HCT116 (cell line): ENCODE measurements at regions not wholly inside any gene's neighbourhood (a gene's known extent, or its start where the extent isn't known, plus 50 kb on each side); places are given as distances from the start of the nearest gene placed in this dataset.

Experiments
- ATAC-seq: fragments of 200-7000 bp; cut with Tn5 transposase; 2 replicates; pipeline ENCODE4 v1.9.1; 2020; ENCODE audit warnings: mild to moderate bottlenecking, moderate library complexity
- BruUV-seq: library from RNA; stranded (reverse); fragments of 400-500 nt; replicated peaks from 2 replicates; lab custom pipeline; 2021; lab: Mats Ljungman, UMichigan
- CTCF ChIA-PET: fragments of 300-600 bp; sonication (Branson Sonifier 250); formaldehyde crosslinking; loops from one replicate; lab custom pipeline; 2021; ENCODE audit warnings: antibody characterized with exemption; lab: Charles Lee
- POLR2A ChIA-PET: fragments of 300-600, 350-600 bp; sonication (Branson Sonifier 250); formaldehyde crosslinking; loops from one replicate; lab custom pipeline; 2021; ENCODE audit warnings: antibody characterized with exemption; lab: Charles Lee
- RAD21 ChIA-PET, 2 experiments: fragments of 300-600 bp; sonication (Branson Sonifier 250); formaldehyde crosslinking; loops; one replicate each; lab custom pipeline; 2023; ENCODE audit warnings: low total read pairs in 2 of 2; ENCODE audit not compliant: uncharacterized antibody in 2 of 2, unreplicated experiment in 2 of 2, low non-redundant PET in 1 of 2; lab: Charles Lee
- DNase-seq: peaks from one replicate; pipeline ENCODE4 v3.0.0-alpha.2; 2010; ENCODE audit warnings: low read depth, low spot score
- H2AFZ ChIP-seq: fragments of 200-600 bp; shearing (Covaris generic), sonication (generic); 2 replicates; pipeline ENCODE4 v1.6.1; 2017; ENCODE audit warnings: low read depth, mixed run types, mixed read lengths, antibody characterized with exemption, low read length; ENCODE audit not compliant: poor library complexity, severe bottlenecking
- H3K27ac ChIP-seq: 2 replicates; pipeline ENCODE4 v1.5.1; 2012; ENCODE audit warnings: low read depth, low read length
- H3K27me3 ChIP-seq: fragments of 200-600 bp; sonication (generic); 2 replicates; pipeline ENCODE4 v1.6.1; 2016; ENCODE audit warnings: mixed run types, low read length, mixed read lengths; ENCODE audit not compliant: insufficient read depth
- H3K36me3 ChIP-seq, 2 experiments: fragments of 200-500 bp in 1 of 2; fragments of 200-600 bp in 1 of 2; sonication (Bioruptor generic) in 1 of 2; sonication (generic) in 1 of 2; 2 replicates each; pipeline versions ENCODE4 v1.5.1 to v1.6.1; 2014 to 2016; ENCODE audit warnings: low read length in 2 of 2, inconsistent platforms in 1 of 2, mixed read lengths in 1 of 2, mixed run types in 1 of 2; ENCODE audit not compliant: insufficient read depth in 2 of 2, control insufficient read depth in 1 of 2
- H3K4me1 ChIP-seq, 2 experiments: fragments of 200-600 bp in 1 of 2; sonication (generic) in 1 of 2; 2 replicates each; pipeline versions ENCODE4 v1.5.1 to v1.6.1; 2012 to 2017; ENCODE audit warnings: low read length in 2 of 2, inconsistent platforms in 1 of 2, mild to moderate bottlenecking in 1 of 2, mixed read lengths in 1 of 2, mixed run types in 1 of 2, moderate library complexity in 1 of 2; ENCODE audit not compliant: insufficient read depth in 2 of 2, control insufficient read depth in 1 of 2
- H3K4me2 ChIP-seq: fragments of 200-600 bp; sonication (generic); 2 replicates; pipeline ENCODE4 v1.6.1; 2017; ENCODE audit warnings: mixed run types, low read length, mixed read lengths
- H3K4me3 ChIP-seq, 2 experiments: fragments of 200-600 bp in 1 of 2; sonication (generic) in 1 of 2; replicated peaks in 1 of 2; 2 replicates each; pipeline ENCODE4 v1.5.1; 2011 to 2016; ENCODE audit warnings: low read length in 2 of 2, control low read depth in 1 of 2, low read depth in 1 of 2, mild to moderate bottlenecking in 1 of 2, mixed read lengths in 1 of 2, mixed run types in 1 of 2
- H3K79me2 ChIP-seq: fragments of 200-600 bp; sonication (generic); 2 replicates; pipeline ENCODE4 v1.6.1; 2017; ENCODE audit warnings: mild to moderate bottlenecking, mixed run types, low read length, moderate library complexity, mixed read lengths; ENCODE audit not compliant: insufficient read depth
- H3K9ac ChIP-seq: fragments of 200-600 bp; sonication (generic); 2 replicates; pipeline ENCODE4 v1.6.1; 2016; ENCODE audit warnings: low read length, mixed read lengths
- H3K9me2 ChIP-seq: fragments of 200-600 bp; sonication (generic), shearing (Covaris generic); 2 replicates; pipeline ENCODE4 v1.6.1; 2017; ENCODE audit warnings: mixed run types, mild to moderate bottlenecking, moderate library complexity; ENCODE audit not compliant: insufficient read depth
- H3K9me3 ChIP-seq, 2 experiments: fragments of 200-500 bp in 1 of 2; fragments of 200-600 bp in 1 of 2; sonication (Bioruptor generic) in 1 of 2; sonication (generic) in 1 of 2; 2 replicates each; pipeline ENCODE4 v1.6.1; 2014 to 2017; ENCODE audit warnings: low read length in 2 of 2, mixed read lengths in 2 of 2, inconsistent platforms in 1 of 2, low read depth in 1 of 2, mild to moderate bottlenecking in 1 of 2, mixed run types in 1 of 2, moderate library complexity in 1 of 2; ENCODE audit not compliant: control insufficient read depth in 1 of 2, insufficient read depth in 1 of 2
- H4K20me1 ChIP-seq: fragments of 200-600 bp; sonication (generic), shearing (Covaris generic); 2 replicates; pipeline ENCODE4 v1.6.1; 2017; ENCODE audit warnings: mixed run types, mild to moderate bottlenecking, moderate library complexity; ENCODE audit not compliant: insufficient read depth
- CBX3 ChIP-seq: IDR thresholded peaks from 2 replicates; pipeline ENCODE4 v1.6.1; 2012; ENCODE audit warnings: low read depth
- EGR1 ChIP-seq: IDR thresholded peaks from 2 replicates; pipeline ENCODE4 v1.6.1; 2012; ENCODE audit warnings: low read depth
- ELF1 ChIP-seq: IDR thresholded peaks from 2 replicates; pipeline ENCODE4 v1.6.1; 2012; ENCODE audit warnings: low read depth, borderline replicate concordance
- EZH2phosphoT487 ChIP-seq: fragments of 200-600 bp; IDR thresholded peaks from 2 replicates; pipeline ENCODE4 v1.6.1; 2018; ENCODE audit warnings: antibody characterized with exemption, borderline replicate concordance
- JUND ChIP-seq: IDR thresholded peaks from 2 replicates; pipeline ENCODE4 v1.6.1; 2012
- POLR2AphosphoS5 ChIP-seq: IDR thresholded peaks from 2 replicates; pipeline ENCODE4 v1.6.1; 2011; ENCODE audit warnings: mild to moderate bottlenecking, low read depth, low read length, moderate library complexity
- RAD21 ChIP-seq: IDR thresholded peaks from 2 replicates; pipeline ENCODE4 v1.6.1; 2012; ENCODE audit warnings: low read depth, mild to moderate bottlenecking
- SIN3A ChIP-seq: IDR thresholded peaks from 2 replicates; pipeline ENCODE4 v1.6.1; 2012; ENCODE audit warnings: low read depth
- SP1 ChIP-seq: IDR thresholded peaks from 2 replicates; pipeline ENCODE4 v1.6.1; 2012; ENCODE audit warnings: low read depth
- SRF ChIP-seq: IDR thresholded peaks from 2 replicates; pipeline ENCODE4 v1.6.1; 2012; ENCODE audit warnings: low read depth
- ZFX ChIP-seq: fragments of 450-650 bp; IDR thresholded peaks from 2 replicates; pipeline ENCODE4 v1.6.1; 2017
- intact Hi-C: fragments of 100-400 bp; cut with micrococcal nuclease; formaldehyde crosslinking; loops from 2 replicates; pipeline ENCODE4 v1.10.0; 2022
- TF ChIP-seq, protein P1 (sequence below): IDR thresholded peaks from 2 replicates; pipeline ENCODE4 v1.6.1; 2012; ENCODE audit warnings: low read depth
- TF ChIP-seq, protein P2 (sequence below): IDR thresholded peaks from 2 replicates; pipeline ENCODE4 v1.6.1; 2012
- TF ChIP-seq, protein P3 (sequence below), 3 experiments: fragments of 200-600 bp in 1 of 3; sonication (generic) in 1 of 3; IDR thresholded peaks in 2 of 3; conservative IDR thresholded peaks in 1 of 3; 2 replicates each; pipeline ENCODE4 v1.5.1; 2012 to 2017; ENCODE audit warnings: low read depth in 2 of 3, low read length in 2 of 3, antibody characterized with exemption in 1 of 3, borderline replicate concordance in 1 of 3, control low read depth in 1 of 3, mild to moderate bottlenecking in 1 of 3, mixed read lengths in 1 of 3, mixed run types in 1 of 3, moderate library complexity in 1 of 3; ENCODE audit not compliant: insufficient read depth in 1 of 3
- TF ChIP-seq, protein P4 (sequence below): IDR thresholded peaks from 2 replicates; pipeline ENCODE4 v1.6.1; 2012

DNA sequence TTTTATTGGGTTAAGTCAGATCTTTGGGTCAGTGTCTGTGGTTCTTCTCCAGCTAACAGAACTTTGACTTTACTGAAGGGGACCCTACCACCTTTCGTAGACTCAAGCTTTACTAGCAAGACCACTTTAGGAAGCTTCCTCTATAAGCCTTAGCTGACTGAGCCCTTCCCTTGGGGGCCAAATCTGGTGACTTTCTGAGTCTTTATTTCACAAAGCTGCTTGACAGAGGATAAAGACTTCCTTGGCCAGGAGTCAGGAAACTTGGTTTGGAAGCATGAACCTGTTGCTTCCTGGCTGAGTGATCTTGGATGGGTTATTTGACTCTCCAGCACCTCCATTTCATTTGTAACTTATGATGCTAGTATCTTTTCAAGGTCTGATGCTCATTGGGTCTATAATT lies 466.7 kb downstream of the TYW1 start (continued):
- no peak for TF ChIP-seq POLR2AphosphoS5

DNA sequence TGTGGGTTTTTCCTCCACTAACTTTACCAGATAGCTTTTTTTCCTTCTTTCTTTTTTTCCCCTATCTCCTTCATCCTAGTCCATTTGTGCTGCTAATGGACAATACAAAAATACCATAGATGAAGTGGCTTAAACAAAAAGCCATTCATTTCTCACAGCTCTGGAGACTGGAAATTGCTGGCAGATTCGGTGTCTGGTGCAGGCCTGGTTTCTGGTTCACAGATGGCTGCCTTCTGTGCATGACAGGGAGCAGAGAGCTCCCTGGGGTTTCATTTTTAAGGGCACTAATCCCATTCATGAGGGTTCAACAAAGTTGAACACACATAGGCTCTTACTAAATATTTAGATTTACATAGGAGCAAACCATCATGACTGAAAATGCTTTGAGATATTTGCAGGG lies 467.4 kb downstream of the TYW1 start:
- H3K4me2 ChIP-seq, result no peak overlapping the region
- H3K9me3 ChIP-seq, result no peaks in the 10 kb centered on the region
- H3K9me2 ChIP-seq, result no peaks in the 10 kb centered on the region
- RAD21 ChIA-PET, result no interaction called here
- no peaks in the 10 kb centered on the region for H3K79me2 ChIP-seq
- no peak for ATAC-seq
- CTCF ChIA-PET, result no interaction called here
- POLR2A ChIA-PET, result no interaction called here
- TF ChIP-seq SP1 (no peak), RAD21 (no peak), ZFX (no peak), CBX3 (no peak), POLR2AphosphoS5 (no peak), JUND (no peak), EGR1 (no peak), SRF (no peak), EZH2phosphoT487 (no peak), ELF1 (no peak), SIN3A (no peak)
- TF ChIP-seq, protein P1, sequence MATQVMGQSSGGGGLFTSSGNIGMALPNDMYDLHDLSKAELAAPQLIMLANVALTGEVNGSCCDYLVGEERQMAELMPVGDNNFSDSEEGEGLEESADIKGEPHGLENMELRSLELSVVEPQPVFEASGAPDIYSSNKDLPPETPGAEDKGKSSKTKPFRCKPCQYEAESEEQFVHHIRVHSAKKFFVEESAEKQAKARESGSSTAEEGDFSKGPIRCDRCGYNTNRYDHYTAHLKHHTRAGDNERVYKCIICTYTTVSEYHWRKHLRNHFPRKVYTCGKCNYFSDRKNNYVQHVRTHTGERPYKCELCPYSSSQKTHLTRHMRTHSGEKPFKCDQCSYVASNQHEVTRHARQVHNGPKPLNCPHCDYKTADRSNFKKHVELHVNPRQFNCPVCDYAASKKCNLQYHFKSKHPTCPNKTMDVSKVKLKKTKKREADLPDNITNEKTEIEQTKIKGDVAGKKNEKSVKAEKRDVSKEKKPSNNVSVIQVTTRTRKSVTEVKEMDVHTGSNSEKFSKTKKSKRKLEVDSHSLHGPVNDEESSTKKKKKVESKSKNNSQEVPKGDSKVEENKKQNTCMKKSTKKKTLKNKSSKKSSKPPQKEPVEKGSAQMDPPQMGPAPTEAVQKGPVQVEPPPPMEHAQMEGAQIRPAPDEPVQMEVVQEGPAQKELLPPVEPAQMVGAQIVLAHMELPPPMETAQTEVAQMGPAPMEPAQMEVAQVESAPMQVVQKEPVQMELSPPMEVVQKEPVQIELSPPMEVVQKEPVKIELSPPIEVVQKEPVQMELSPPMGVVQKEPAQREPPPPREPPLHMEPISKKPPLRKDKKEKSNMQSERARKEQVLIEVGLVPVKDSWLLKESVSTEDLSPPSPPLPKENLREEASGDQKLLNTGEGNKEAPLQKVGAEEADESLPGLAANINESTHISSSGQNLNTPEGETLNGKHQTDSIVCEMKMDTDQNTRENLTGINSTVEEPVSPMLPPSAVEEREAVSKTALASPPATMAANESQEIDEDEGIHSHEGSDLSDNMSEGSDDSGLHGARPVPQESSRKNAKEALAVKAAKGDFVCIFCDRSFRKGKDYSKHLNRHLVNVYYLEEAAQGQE, result no peak
- TF ChIP-seq, protein P2, sequence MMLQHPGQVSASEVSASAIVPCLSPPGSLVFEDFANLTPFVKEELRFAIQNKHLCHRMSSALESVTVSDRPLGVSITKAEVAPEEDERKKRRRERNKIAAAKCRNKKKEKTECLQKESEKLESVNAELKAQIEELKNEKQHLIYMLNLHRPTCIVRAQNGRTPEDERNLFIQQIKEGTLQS, result no peak
- TF ChIP-seq, protein P3, sequence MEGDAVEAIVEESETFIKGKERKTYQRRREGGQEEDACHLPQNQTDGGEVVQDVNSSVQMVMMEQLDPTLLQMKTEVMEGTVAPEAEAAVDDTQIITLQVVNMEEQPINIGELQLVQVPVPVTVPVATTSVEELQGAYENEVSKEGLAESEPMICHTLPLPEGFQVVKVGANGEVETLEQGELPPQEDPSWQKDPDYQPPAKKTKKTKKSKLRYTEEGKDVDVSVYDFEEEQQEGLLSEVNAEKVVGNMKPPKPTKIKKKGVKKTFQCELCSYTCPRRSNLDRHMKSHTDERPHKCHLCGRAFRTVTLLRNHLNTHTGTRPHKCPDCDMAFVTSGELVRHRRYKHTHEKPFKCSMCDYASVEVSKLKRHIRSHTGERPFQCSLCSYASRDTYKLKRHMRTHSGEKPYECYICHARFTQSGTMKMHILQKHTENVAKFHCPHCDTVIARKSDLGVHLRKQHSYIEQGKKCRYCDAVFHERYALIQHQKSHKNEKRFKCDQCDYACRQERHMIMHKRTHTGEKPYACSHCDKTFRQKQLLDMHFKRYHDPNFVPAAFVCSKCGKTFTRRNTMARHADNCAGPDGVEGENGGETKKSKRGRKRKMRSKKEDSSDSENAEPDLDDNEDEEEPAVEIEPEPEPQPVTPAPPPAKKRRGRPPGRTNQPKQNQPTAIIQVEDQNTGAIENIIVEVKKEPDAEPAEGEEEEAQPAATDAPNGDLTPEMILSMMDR (IDR thresholded peaks at IDR 0.05 in 2 of 3, conservative IDR thresholded peaks at IDR 0.05 in 1 of 3; ENCODE audit: borderline replicate concordance in 1 of 3, insufficient read depth in 1 of 3, low read depth in 2 of 3, low read length in 2 of 3), result no peak
- TF ChIP-seq, protein P4, sequence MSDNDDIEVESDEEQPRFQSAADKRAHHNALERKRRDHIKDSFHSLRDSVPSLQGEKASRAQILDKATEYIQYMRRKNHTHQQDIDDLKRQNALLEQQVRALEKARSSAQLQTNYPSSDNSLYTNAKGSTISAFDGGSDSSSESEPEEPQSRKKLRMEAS, result no peak
- TF ChIP-seq, all 23 proteins: peak for 0
- Histone ChIP-seq H3K9ac (no peak overlapping the region), H3K36me3 (no peaks in the 10 kb centered on the region), H3K4me3 (no peak overlapping the region), H3K27ac (no peak overlapping the region), H3K4me1 (no peaks in the 10 kb centered on the region), H3K27me3 (no peaks in the 10 kb centered on the region), H4K20me1 (no peaks in the 10 kb centered on the region), H2AFZ (no peak overlapping the region)
- no peak for DNase-seq
- BruUV-seq, result no TSS peak
- intact Hi-C loops, result no loop called here
